Left ventricle myocardium inferior (tissue), 1 donor: ENCODE measurements at regions not wholly inside any gene's neighbourhood (a gene's known extent, or its start where the extent isn't known, plus 50 kb on each side); places are given as distances from the start of the nearest gene placed in this dataset.

Source experiments
- DNase-seq: peaks from one replicate; pipeline ENCODE4 v3.0.0-alpha.2; 2020
- H3K27ac ChIP-seq: fragments of 200-600 bp; replicated peaks from 2 replicates; pipeline ENCODE4 v1.8.0; 2021
- H3K27me3 ChIP-seq: fragments of 200-600 bp; 2 replicates; pipeline ENCODE4 v1.8.0; 2021; ENCODE audit warnings: low read depth
- H3K36me3 ChIP-seq: fragments of 200-600 bp; 2 replicates; pipeline ENCODE4 v1.8.0; 2021
- H3K4me1 ChIP-seq: fragments of 200-600 bp; 2 replicates; pipeline ENCODE4 v1.8.0; 2021
- H3K4me3 ChIP-seq: fragments of 200-600 bp; 2 replicates; pipeline ENCODE4 v1.8.0; 2021; ENCODE audit warnings: mild to moderate bottlenecking, moderate library complexity
- H3K9me3 ChIP-seq: fragments of 200-600 bp; replicated peaks from 2 replicates; pipeline ENCODE4 v1.8.0; 2021
- CTCF ChIP-seq: fragments of 200-600 bp; IDR thresholded peaks from 2 replicates; pipeline ENCODE4 v1.8.0; 2021; ENCODE audit warnings: antibody characterized with exemption, mild to moderate bottlenecking, borderline replicate concordance
- intact Hi-C: fragments of 100-400 bp; cut with micrococcal nuclease; formaldehyde crosslinking; loops from one replicate; pipeline ENCODE4 v1.11.0; 2022
- donor health status: DM: no; HTN: yes; CAD: no; lungs with severe emphysema.

- Histone ChIP-seq H3K4me1 (no peaks in the 10 kb centered on the region), H3K4me3 (no peak overlapping the region), H3K36me3 (no peaks in the 10 kb centered on the region), H3K27ac (no peak overlapping the region), H3K9me3 (peaks cover 4% of the 10 kb centered on the region), H3K27me3 (no peaks in the 10 kb centered on the region)
- intact Hi-C loops, result no loop called here
- no peak for TF ChIP-seq CTCF
- DNase-seq, result no peak
Observed at GRCh38 chr9:74348777-74349176, 148.4 kb upstream of the RORB start.

- intact Hi-C loops, result no loop called here
- Histone ChIP-seq H3K4me3 (no peak overlapping the region), H3K27ac (no peak overlapping the region), H3K36me3 (no peaks in the 10 kb centered on the region), H3K9me3 (peaks cover 4% of the 10 kb centered on the region), H3K4me1 (no peaks in the 10 kb centered on the region), H3K27me3 (no peaks in the 10 kb centered on the region)
- no peak for DNase-seq
- TF ChIP-seq CTCF, result no peak
Observed at GRCh38 chr9:74355107-74355506, 142.0 kb upstream of the RORB start.

DNA sequence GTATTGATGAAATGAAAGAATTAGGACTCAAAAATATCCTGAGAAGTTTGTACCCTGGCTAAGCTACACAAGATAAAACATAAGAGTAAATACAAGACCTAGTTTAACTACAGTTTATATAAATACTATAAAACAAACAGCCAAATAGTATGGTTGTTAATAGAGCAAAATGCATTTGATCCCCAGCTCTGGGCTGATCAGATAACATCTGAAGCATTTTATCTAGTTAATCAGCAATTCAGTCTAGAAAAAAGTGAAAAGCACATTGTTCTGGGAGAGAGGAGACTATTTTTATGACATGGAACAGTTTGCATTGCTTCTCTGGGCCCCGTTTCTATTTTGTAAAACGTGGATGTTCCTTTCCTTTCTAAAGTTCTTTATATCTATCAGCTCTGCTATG is 139.6 kb upstream of the RORB start:
- intact Hi-C loops, result no loop called here
- no peak overlapping the region for H3K4me3 ChIP-seq

DNA sequence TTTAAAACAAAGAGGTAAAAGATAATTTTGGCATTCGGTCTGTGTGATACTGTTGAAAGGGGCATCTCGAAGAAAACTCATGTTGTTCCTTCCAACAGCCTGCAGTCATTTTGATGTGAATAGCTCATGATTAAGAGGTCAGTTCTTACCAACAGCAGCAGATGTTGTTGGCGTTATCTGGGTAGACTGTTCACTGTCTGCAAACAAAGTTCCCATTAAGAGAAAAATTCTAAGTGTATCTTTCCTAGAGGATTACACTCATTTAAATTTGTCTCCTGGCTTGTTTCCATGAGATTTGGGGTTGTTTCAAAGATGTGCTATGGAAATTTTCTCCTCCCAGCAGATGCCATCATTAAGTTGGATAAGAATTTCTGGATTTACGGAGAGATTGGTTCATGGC is 138.2 kb upstream of the RORB start:
- no peak for TF ChIP-seq CTCF
- no peaks in the 10 kb centered on the region for H3K9me3 ChIP-seq
- intact Hi-C loops, result no loop called here

More for the DNA sequence above, 139.6 kb upstream of the RORB start:
- Histone ChIP-seq H3K36me3 (no peaks in the 10 kb centered on the region), H3K27me3 (no peaks in the 10 kb centered on the region), H3K27ac (no peak overlapping the region), H3K9me3 (peaks cover under 1% of the 10 kb centered on the region), H3K4me1 (no peaks in the 10 kb centered on the region)
- no peak for TF ChIP-seq CTCF
- DNase-seq, result no peak

DNA sequence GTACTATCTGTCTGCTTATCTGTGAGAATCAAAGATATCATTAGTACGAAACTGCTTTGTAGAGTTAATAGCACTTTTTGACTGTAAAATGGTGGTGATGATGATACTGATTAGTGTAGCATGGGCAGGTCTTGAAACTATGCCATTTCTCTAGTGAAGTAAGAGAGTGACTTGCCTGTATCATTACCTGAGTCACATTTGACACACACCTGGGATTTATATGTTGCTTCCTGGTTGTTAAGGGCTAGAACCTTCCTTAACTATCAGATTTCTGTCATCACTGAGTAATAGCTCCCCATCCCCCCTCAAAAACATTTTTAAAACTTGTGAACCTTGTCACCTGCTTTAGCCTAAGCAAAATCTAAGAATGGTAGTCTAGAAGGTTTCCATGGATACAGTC is 135.6 kb upstream of the RORB start:
- no peak overlapping the region for H3K27ac ChIP-seq
- no peaks in the 10 kb centered on the region for H3K36me3 ChIP-seq
- no peak for TF ChIP-seq CTCF
- no peaks in the 10 kb centered on the region for H3K27me3 ChIP-seq
- no peaks in the 10 kb centered on the region for H3K9me3 ChIP-seq
- DNase-seq, result no peak
- no peak overlapping the region for H3K4me3 ChIP-seq
- H3K4me1 ChIP-seq, result no peaks in the 10 kb centered on the region
- intact Hi-C loops, result no loop called here

More for the DNA sequence above, 138.2 kb upstream of the RORB start:
- no peaks in the 10 kb centered on the region for H3K4me1 ChIP-seq
- H3K27me3 ChIP-seq, result no peaks in the 10 kb centered on the region
- no peak for DNase-seq
- no peak overlapping the region for H3K27ac ChIP-seq
- no peaks in the 10 kb centered on the region for H3K36me3 ChIP-seq
- no peak overlapping the region for H3K4me3 ChIP-seq

GRCh38 chr9:74362423-74362822 is 134.7 kb upstream of the RORB start:
- no peaks in the 10 kb centered on the region for H3K9me3 ChIP-seq
- DNase-seq, result no peak
- H3K27me3 ChIP-seq, result no peaks in the 10 kb centered on the region
- no peak for TF ChIP-seq CTCF
- intact Hi-C loops, result no loop called here
- H3K36me3 ChIP-seq, result no peaks in the 10 kb centered on the region
- no peak overlapping the region for H3K27ac ChIP-seq
- no peaks in the 10 kb centered on the region for H3K4me1 ChIP-seq
- H3K4me3 ChIP-seq, result no peak overlapping the region
